Osteocyte (in vitro differentiated cells): ENCODE measurements at regions not wholly inside any gene's neighbourhood (a gene's known extent, or its start where the extent isn't known, plus 50 kb on each side); places are given as distances from the start of the nearest gene placed in this dataset.
"Not testable (repeated sequence)": the region's sequence is repeated elsewhere in the genome, so short reads cannot be mapped to it uniquely, and the experiment has no call there.

Source experiments
- DNase-seq: peaks from one replicate; pipeline ENCODE4 v3.0.0; 2021; ENCODE audit warnings: mixed read lengths; ENCODE audit not compliant: unreplicated experiment; ENCODE audit errors: extremely low spot score
- H3K27ac Mint-ChIP-seq: one replicate; pipeline ENCODE4 v1.8.0; 2021; ENCODE audit warnings: mild to moderate bottlenecking, mixed read lengths; ENCODE audit not compliant: unreplicated experiment
- H3K27me3 Mint-ChIP-seq: one replicate; pipeline ENCODE4 v1.8.0; 2021; ENCODE audit warnings: mixed read lengths; ENCODE audit not compliant: unreplicated experiment
- H3K36me3 Mint-ChIP-seq: one replicate; pipeline ENCODE4 v1.8.0; 2021; ENCODE audit warnings: mixed read lengths; ENCODE audit not compliant: unreplicated experiment
- H3K4me1 Mint-ChIP-seq: one replicate; pipeline ENCODE4 v1.8.0; 2021; ENCODE audit warnings: mixed read lengths; ENCODE audit not compliant: unreplicated experiment
- H3K4me3 Mint-ChIP-seq: one replicate; pipeline ENCODE4 v1.8.0; 2021; ENCODE audit warnings: mild to moderate bottlenecking, moderate library complexity, mixed read lengths; ENCODE audit not compliant: unreplicated experiment
- H3K9me3 Mint-ChIP-seq: one replicate; pipeline ENCODE4 v1.8.0; 2021; ENCODE audit warnings: mixed read lengths; ENCODE audit not compliant: unreplicated experiment
- TF ChIP-seq, protein P1 (sequence below): fragments of 200-600 bp; sonication (generic); IDR thresholded peaks from 2 replicates; pipeline ENCODE4 v1.5.0; 2021; ENCODE audit warnings: antibody characterized with exemption, mild to moderate bottlenecking, moderate library complexity

DNA sequence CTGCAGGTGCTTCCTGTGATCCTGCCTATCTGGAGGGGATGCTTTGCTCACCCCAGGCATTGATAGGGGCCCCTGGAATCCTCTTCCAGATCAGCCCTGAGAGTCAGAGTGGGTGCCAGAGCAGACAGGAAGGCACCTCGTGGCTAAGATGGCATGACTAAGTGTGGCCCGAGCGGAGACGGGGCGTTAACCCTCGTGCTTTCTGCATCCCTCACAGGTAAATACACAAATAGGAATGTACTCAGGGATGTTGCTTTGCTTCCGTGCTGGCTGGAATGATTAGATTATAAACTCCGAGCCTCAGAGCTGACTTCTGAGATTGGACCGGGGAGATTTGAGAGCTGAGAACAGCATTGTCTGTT is 312.7 kb upstream of the B3GAT1 start:
- no peaks in the 10 kb centered on the region for H3K36me3 Mint-ChIP-seq
- TF ChIP-seq, protein P1, sequence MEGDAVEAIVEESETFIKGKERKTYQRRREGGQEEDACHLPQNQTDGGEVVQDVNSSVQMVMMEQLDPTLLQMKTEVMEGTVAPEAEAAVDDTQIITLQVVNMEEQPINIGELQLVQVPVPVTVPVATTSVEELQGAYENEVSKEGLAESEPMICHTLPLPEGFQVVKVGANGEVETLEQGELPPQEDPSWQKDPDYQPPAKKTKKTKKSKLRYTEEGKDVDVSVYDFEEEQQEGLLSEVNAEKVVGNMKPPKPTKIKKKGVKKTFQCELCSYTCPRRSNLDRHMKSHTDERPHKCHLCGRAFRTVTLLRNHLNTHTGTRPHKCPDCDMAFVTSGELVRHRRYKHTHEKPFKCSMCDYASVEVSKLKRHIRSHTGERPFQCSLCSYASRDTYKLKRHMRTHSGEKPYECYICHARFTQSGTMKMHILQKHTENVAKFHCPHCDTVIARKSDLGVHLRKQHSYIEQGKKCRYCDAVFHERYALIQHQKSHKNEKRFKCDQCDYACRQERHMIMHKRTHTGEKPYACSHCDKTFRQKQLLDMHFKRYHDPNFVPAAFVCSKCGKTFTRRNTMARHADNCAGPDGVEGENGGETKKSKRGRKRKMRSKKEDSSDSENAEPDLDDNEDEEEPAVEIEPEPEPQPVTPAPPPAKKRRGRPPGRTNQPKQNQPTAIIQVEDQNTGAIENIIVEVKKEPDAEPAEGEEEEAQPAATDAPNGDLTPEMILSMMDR = no peak
- H3K27me3 Mint-ChIP-seq = peaks cover 16% of the 10 kb centered on the region
- H3K4me3 Mint-ChIP-seq = no peak overlapping the region
- H3K4me1 Mint-ChIP-seq = no peaks in the 10 kb centered on the region
- no peak overlapping the region for H3K27ac Mint-ChIP-seq
- no peaks in the 10 kb centered on the region for H3K9me3 Mint-ChIP-seq
- no peak for DNase-seq

DNA sequence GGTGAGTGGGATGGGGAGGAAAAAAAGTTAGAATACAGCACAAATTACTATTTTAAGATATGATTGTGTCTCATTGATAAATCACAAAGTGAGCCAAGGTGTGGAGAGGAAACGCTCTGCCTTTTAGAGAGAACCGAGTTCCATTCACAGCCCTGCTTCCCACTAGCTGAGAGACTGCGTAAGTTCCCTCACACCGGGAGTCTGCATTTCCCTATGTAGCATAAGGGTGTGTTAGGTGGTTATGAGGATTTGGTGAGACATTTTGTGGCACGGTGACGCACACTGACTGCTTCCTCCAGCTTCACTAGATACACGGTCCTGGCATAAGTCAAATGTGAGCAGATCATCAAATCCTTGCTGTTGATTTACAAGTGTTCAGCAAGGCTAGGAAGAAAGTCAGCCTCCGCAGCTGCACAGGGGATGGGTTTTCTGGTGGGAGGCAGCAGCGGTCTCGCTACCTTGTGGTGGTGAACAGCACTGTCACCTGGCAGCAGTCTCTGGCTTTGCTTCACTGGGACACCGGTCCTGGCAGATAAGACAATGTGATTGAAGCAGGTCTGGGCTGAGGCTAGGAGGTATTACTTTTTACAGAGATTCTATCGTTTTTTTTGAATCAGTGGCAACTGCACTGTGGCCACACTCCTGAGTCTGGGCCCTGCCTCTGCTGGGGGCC is 312.2 kb upstream of the B3GAT1 start:
- H3K4me3 Mint-ChIP-seq = no peak overlapping the region
- H3K9me3 Mint-ChIP-seq = no peaks in the 10 kb centered on the region
- H3K36me3 Mint-ChIP-seq = no peaks in the 10 kb centered on the region
- no peaks in the 10 kb centered on the region for H3K4me1 Mint-ChIP-seq
- H3K27me3 Mint-ChIP-seq = peaks cover 16% of the 10 kb centered on the region
- H3K27ac Mint-ChIP-seq = no peak overlapping the region
- TF ChIP-seq, protein P1 = no peak
- no peak for DNase-seq

DNA sequence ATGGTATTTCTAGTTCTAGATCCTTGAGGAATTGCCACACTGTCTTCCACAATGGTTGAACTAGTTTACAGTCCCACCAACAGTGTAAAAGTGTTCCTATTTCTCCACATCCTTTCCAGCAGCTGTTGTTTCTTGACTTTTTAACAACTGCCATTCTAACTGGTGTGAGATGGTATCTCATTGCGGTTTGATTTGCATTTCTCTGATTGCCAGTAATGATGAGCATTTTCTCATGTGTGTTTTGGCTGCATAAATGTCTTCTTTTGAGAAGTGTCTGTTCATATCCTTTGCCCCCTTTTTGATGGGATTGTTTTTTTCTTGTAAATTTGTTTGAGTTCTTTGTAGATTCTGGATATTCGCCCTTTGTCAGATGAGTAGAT is 308.6 kb upstream of the B3GAT1 start:
- peaks cover 40% of the 10 kb centered on the region for H3K27me3 Mint-ChIP-seq
- H3K36me3 Mint-ChIP-seq, H3K9me3 Mint-ChIP-seq, H3K4me1 Mint-ChIP-seq, H3K4me3 Mint-ChIP-seq, DNase-seq, H3K27ac Mint-ChIP-seq: not testable (repeated sequence)

- not testable (repeated sequence) for H3K9me3 Mint-ChIP-seq, H3K36me3 Mint-ChIP-seq, H3K4me1 Mint-ChIP-seq, H3K27ac Mint-ChIP-seq, H3K4me3 Mint-ChIP-seq, DNase-seq
- peaks cover 42% of the 10 kb centered on the region for H3K27me3 Mint-ChIP-seq
Observed at GRCh38 chr11:134719940-134720690, 308.1 kb upstream of the B3GAT1 start.

DNA sequence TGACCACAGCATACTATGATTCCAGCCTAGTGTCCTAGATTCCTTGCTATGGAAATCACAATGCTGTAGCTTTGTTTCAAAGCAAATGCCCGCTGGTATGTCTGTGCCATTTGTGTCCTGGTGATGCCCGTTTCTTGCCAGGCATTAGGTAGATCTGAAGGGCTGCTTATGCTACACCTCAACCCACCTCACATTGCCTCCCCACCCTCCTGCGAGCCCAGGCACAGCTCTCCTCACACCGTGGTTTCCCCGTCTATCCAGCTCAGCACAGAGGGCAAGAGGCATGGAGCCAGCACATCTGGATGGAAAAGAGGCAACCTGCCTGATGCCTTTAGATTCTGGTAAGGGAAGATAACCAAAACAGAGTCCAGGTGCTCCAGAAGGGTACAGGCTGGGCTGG is 307.4 kb upstream of the B3GAT1 start:
- TF ChIP-seq, protein P1 = no peak
- Mint-ChIP-seq H3K4me1 (no peaks in the 10 kb centered on the region), H3K36me3 (no peaks in the 10 kb centered on the region), H3K27me3 (peaks cover 44% of the 10 kb centered on the region), H3K4me3 (no peak overlapping the region), H3K9me3 (no peaks in the 10 kb centered on the region), H3K27ac (no peak overlapping the region)
- no peak for DNase-seq

GRCh38 chr11:134716582-134716981 is 304.5 kb upstream of the B3GAT1 start:
- Mint-ChIP-seq H3K27ac (no peak overlapping the region), H3K4me3 (no peak overlapping the region), H3K4me1 (no peaks in the 10 kb centered on the region), H3K36me3 (no peaks in the 10 kb centered on the region), H3K9me3 (no peaks in the 10 kb centered on the region), H3K27me3 (peaks cover 28% of the 10 kb centered on the region)
- no peak for DNase-seq
- TF ChIP-seq, protein P1 = no peak
